ENCODE measurements at regions not wholly inside any gene's neighbourhood (a gene's known extent, or its start where the extent isn't known, plus 50 kb on each side); places are given as distances from the start of the nearest gene placed in this dataset.

GRCh38 chr9:16099732-16100536 lies 547.1 kb downstream of the CCDC171 start:
- no peak for DNase-seq (ENCODE audit: low read depth)

- DNase-seq (ENCODE audit: low read depth): no peak
These were observed 547.8 kb downstream of the CCDC171 start for GRCh38 chr9:16100537-16101091.

DNA sequence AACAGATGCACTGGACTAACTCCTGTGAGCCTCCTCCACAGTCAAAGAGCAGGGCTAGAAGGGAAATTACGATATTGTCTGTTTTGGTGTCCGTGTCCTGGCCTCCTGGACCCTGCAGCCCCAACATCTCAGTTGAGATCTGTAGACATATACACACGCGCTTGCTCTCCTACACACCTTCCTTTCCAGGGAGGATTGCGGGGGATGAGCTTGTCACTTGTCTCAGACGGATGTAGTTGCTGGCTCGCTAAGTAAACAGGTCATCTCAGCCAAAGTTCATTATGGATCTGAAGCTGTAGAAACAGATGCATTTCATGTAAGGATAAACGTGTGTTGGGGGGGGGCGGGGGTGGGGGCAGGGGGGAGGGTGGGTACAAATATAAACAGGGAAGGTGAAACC lies 549.3 kb downstream of the CCDC171 start:
- no peak for DNase-seq (ENCODE audit: low read depth)

GRCh38 chr9:16103620-16104397 lies 551.0 kb downstream of the CCDC171 start:
- DNase-seq (ENCODE audit: low read depth): no peak

DNA sequence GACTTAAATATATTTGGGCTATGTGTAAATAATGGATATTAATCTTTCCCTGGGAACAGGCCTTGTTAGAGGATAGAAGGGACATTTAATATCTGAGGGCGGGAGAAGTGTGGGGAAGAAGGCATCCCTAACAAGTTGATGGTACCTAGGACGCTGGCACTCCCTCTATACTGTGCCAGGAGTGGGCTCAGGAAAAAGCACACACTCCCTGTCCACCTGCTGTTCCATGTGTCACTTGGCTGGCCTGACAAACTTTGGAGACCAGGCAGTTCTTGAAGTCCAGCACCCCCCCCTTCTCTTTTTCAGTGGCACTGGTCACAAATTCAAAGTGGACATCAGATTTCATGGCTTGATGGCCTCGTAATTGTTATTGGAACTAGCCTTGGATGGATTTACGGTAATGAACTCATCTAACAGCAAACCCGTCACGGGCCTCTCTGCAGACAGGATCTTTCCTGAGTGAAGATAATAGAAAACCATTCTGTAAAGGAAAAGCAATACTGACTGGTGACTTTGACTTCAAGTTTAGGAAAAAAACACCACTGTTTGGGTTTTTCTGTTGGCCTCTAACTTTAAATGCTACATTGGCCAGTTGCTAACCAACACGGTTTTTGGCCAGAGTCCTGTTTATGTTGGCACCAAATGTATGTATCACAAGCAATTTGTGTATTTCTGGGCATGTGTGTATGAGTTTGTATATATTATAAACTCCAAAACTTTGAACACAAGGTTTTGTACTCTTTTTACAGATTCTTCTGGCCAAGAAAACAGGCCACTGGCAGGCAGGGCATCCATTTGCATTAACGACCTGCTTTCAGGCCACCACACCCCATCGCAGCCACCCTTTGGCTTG lies 552.6 kb downstream of the CCDC171 start:
- no peak for DNase-seq (ENCODE audit: low read depth)

DNA sequence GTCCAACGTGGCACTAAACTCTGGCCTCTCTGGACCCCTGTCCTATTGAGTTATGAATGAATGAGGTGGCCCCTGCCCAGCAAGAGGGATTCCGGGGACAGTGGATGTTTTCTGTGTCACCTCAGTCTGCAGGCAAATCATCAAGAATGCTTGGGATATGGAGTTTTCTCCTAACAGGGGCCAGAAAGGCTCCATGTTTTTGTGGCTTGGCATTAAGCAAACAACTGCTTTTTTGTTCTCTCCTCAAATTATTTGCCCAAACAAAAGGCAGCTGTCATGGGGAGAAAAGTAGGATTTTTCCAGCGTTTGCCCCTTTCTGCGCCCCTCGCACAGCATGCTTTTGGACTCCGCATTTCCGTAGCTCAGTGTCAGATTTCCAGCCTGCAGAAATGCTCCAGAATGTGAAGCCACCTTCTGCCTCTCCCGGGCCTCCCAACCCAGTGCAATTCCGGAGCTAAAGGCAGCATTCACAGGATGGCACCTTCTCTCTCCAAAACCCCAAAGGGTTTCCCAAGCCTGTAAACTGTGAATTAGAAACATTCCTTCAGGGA lies 553.3 kb downstream of the CCDC171 start:
- no peak for DNase-seq (ENCODE audit: low read depth)

DNA sequence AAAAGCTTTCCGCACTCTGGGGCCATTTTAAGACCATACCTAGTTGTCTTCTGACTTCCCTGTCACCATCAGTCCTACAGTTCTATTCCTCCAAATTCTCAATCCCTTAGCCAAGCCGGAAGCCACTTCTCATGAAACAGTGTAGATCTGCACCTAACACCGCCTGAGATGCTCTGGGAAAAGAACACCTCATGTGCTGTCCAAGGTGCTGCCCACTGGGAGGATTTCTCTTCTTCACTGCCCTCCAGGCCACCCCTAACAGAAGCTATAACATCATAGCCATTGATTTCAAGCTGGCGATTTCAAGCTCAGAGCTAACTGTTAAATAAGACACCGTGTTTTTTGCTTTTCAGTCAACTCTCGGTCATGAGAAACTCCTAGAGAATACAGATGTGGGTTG lies 559.3 kb downstream of the CCDC171 start:
- DNase-seq (ENCODE audit: low read depth): no peak

DNA sequence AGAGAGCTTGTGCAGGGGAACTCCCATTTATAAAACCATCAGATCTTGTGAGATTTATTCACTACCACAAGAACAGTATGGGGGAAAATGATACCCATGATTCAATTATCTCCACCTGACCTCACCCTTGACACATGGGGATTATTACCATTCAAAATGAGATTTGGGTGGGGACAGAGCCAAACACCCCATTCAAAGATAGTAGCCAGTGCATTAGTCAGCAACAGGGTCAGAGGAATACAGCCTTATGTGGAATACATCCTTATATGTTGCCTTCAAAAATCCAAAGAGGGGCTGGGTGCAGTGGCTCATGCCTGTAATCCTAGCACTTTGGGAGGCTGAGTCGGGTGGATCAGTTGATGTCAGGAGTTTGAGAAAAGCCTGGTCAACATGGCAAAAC lies 563.2 kb downstream of the CCDC171 start:
- no peak for DNase-seq (ENCODE audit: low read depth)

GRCh38 chr9:16118043-16118442 lies 565.2 kb downstream of the CCDC171 start:
- DNase-seq (ENCODE audit: low read depth): no peak

GRCh38 chr9:16119261-16120230 lies 566.7 kb downstream of the CCDC171 start:
- no peak for DNase-seq (ENCODE audit: low read depth)

- DNase-seq (ENCODE audit: low read depth): no peak
These were observed 567.4 kb downstream of the CCDC171 start for GRCh38 chr9:16120231-16120641.

DNA sequence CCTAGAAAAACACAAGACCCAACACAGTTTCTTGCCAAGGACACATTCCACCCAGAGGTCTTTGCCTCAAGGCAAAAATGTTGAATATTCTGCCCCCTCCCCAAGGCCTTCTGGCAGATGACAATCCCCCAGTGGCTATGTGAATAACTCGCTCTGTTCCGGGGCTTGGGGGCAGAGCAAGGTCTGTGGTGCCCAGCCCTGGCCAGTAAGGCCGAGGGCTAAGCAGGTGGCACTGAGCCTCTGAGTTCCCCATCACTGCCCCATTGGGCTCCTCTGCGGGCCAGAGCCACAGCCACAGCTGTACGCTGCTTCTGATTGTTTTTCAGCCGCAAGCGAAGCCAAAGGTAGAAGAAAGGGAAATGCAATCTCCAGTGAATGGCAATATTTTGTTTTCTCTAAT lies 567.9 kb downstream of the CCDC171 start:
- no peak for DNase-seq (ENCODE audit: low read depth)

- DNase-seq (ENCODE audit: low read depth): no peak
These were observed 568.3 kb downstream of the CCDC171 start for GRCh38 chr9:16121168-16121567.

DNA sequence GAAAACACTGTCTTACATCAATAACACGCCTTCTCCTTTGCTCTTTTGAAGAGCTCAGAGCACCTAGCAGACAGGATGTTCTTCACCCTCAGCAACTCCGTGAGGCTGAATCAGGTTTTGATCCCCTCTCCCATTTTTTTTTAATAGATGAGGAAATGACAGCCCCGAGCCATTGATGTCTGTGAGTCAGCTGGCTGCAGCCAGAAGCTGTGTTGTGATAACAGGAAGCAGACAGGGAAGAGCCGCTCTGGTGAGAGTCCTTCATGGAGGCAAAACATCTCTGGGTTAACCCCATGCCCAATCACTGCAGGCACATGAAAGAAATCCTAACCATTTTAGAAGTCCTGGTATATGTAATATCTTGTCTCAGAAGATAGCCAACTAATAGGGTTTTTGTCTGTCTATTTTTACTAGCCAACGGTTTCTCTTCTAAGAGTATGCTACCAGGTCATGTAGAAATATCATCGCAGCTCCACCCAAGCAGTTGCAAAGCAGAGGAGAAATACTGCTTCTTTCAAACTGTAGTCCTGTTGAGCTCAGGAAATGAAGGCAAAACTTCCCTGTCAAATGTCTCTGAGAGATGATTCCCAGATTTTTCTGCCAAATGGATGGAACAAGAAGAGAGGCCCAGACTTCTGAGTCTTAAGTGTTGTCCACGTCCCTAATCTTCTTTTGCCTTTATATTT lies 568.9 kb downstream of the CCDC171 start:
- no peak for DNase-seq (ENCODE audit: low read depth)

- no peak for DNase-seq (ENCODE audit: low read depth)
These were observed 572.8 kb downstream of the CCDC171 start for GRCh38 chr9:16125629-16126028.

DNA sequence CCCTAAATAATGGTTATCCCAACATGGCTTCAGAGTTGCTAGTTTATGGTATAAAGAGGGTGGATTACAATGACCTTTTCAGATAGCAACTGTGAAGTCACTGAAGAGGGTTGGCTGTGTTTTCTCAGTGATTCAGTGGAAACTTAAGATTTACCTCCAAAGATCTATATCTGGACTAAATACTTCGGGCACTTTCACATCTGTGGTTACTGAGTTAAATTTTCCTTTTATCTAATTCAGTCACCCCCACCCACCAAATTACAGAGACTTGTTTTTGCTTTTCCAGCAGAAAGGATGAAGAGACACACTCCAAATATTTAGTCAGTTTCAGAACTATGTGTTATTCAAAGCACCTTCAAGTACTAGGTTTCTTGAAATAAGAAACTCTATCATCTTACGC lies 573.2 kb downstream of the CCDC171 start:
- DNase-seq (ENCODE audit: low read depth): no peak

GRCh38 chr9:16128003-16128402 lies 575.2 kb downstream of the CCDC171 start:
- no peak for DNase-seq (ENCODE audit: low read depth)

DNA sequence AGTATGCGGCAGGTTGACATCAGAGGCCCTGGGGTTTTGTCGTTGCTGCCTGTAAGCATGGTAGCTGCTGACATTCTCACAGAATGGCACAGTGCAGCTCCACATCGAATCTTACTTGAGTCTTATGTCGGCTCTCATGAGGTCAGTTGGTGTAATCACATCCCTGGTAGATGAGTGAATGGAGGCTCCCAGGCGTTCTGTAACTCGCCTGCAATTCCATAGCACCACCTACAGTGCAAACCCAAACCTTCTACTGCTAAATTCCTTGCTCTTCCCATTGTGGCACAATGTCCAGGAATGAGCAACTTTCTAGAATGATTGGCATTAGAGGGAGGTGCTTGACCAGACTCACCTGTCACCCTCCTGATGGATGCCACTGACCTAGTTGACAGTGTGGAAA lies 578.4 kb downstream of the CCDC171 start:
- no peak for DNase-seq (ENCODE audit: low read depth)

- no peak for DNase-seq (ENCODE audit: low read depth)
These were observed 579.7 kb downstream of the CCDC171 start for GRCh38 chr9:16132513-16132912.

- DNase-seq (ENCODE audit: low read depth): no peak
These were observed 580.2 kb downstream of the CCDC171 start for GRCh38 chr9:16133032-16133431.

Data from GM04504 (cell line).